ENCODE measurements at regions not wholly inside any gene's neighbourhood (a gene's known extent, or its start where the extent isn't known, plus 50 kb on each side); places are given as distances from the start of the nearest gene placed in this dataset.
"Not testable (repeated sequence)": the region's sequence is repeated elsewhere in the genome, so short reads cannot be mapped to it uniquely, and the experiment has no call there.

GRCh38 chr5:7066471-7067235 is 329.3 kb upstream of the ADCY2 start:
- Histone ChIP-seq H3K27ac (no peak overlapping the region), H3K4me3 (no peak overlapping the region)

- Histone ChIP-seq H3K4me3 (no peak overlapping the region), H3K27ac (no peak overlapping the region)
Measured at GRCh38 chr5:7068156-7068555, 327.8 kb upstream of the ADCY2 start.

GRCh38 chr5:7068899-7069298 is 327.0 kb upstream of the ADCY2 start:
- Histone ChIP-seq H3K4me3 (no peak overlapping the region), H3K27ac (no peak overlapping the region)

- H3K27ac ChIP-seq, result no peak overlapping the region
Measured at GRCh38 chr5:7072188-7072587, 323.8 kb upstream of the ADCY2 start.

GRCh38 chr5:7073666-7074065 is 322.3 kb upstream of the ADCY2 start:
- Histone ChIP-seq H3K4me3 (no peak overlapping the region), H3K27ac (no peak overlapping the region)

More at GRCh38 chr5:7072188-7072587, 323.8 kb upstream of the ADCY2 start:
- no peak overlapping the region for H3K4me3 ChIP-seq

GRCh38 chr5:7074176-7074575 is 321.8 kb upstream of the ADCY2 start:
- H3K4me3 ChIP-seq, result no peak overlapping the region
- no peak overlapping the region for H3K27ac ChIP-seq

GRCh38 chr5:7075470-7075869 is 320.5 kb upstream of the ADCY2 start:
- H3K4me3 ChIP-seq, result no peak overlapping the region
- H3K27ac ChIP-seq, result no peak overlapping the region

- Histone ChIP-seq H3K27ac (no peak overlapping the region), H3K4me3 (no peak overlapping the region)
Measured at GRCh38 chr5:7078101-7078500, 317.8 kb upstream of the ADCY2 start.

- no peak overlapping the region for H3K27ac ChIP-seq
- no peak overlapping the region for H3K4me3 ChIP-seq
Measured at GRCh38 chr5:7078901-7079300, 317.0 kb upstream of the ADCY2 start.

GRCh38 chr5:7080501-7080900 is 315.4 kb upstream of the ADCY2 start:
- Histone ChIP-seq H3K27ac (no peak overlapping the region), H3K4me3 (no peak overlapping the region)

GRCh38 chr5:7087719-7088297 is 308.1 kb upstream of the ADCY2 start:
- Histone ChIP-seq H3K4me3 (no peak overlapping the region), H3K27ac (no peak overlapping the region)

GRCh38 chr5:7088849-7089248 is 307.1 kb upstream of the ADCY2 start:
- H3K27ac ChIP-seq, result no peak overlapping the region
- H3K4me3 ChIP-seq, result no peak overlapping the region

GRCh38 chr5:7094626-7095025 is 301.3 kb upstream of the ADCY2 start:
- no peak overlapping the region for H3K4me3 ChIP-seq
- no peak overlapping the region for H3K27ac ChIP-seq

GRCh38 chr5:7096294-7096693 is 299.6 kb upstream of the ADCY2 start:
- H3K27ac ChIP-seq, result no peak overlapping the region

GRCh38 chr5:7105358-7105757 is 290.6 kb upstream of the ADCY2 start:
- Histone ChIP-seq H3K27ac (no peak overlapping the region), H3K4me3 (no peak overlapping the region)

More at GRCh38 chr5:7096294-7096693, 299.6 kb upstream of the ADCY2 start:
- no peak overlapping the region for H3K4me3 ChIP-seq

GRCh38 chr5:7117961-7118360 is 278.0 kb upstream of the ADCY2 start:
- no peak overlapping the region for H3K4me3 ChIP-seq

GRCh38 chr5:7131680-7132079 is 264.3 kb upstream of the ADCY2 start:
- Histone ChIP-seq H3K27ac (no peak overlapping the region), H3K4me3 (no peak overlapping the region)

More at GRCh38 chr5:7117961-7118360, 278.0 kb upstream of the ADCY2 start:
- no peak overlapping the region for H3K27ac ChIP-seq

- no peak overlapping the region for H3K4me3 ChIP-seq
- H3K27ac ChIP-seq, result no peak overlapping the region
Measured at GRCh38 chr5:7146886-7147285, 249.1 kb upstream of the ADCY2 start.

- no peak overlapping the region for H3K27ac ChIP-seq
- no peak overlapping the region for H3K4me3 ChIP-seq
Measured at GRCh38 chr5:7157083-7157482, 238.9 kb upstream of the ADCY2 start.

GRCh38 chr5:7169240-7169878 is 226.6 kb upstream of the ADCY2 start:
- no peak overlapping the region for H3K4me3 ChIP-seq

GRCh38 chr5:7170785-7171184 is 225.2 kb upstream of the ADCY2 start:
- H3K4me3 ChIP-seq, result peak overlapping the region in 1 of 7 experiments; percentile 21
- H3K27ac ChIP-seq, result not testable (repeated sequence)

More at GRCh38 chr5:7169240-7169878, 226.6 kb upstream of the ADCY2 start:
- H3K27ac ChIP-seq, result no peak overlapping the region
